ENCODE measurements at regions not wholly inside any gene's neighbourhood (a gene's known extent, or its start where the extent isn't known, plus 50 kb on each side); places are given as distances from the start of the nearest gene placed in this dataset.

- Histone ChIP-seq H3K36me3 (ENCODE audit: control insufficient read depth, insufficient read depth, low read length) (no peaks in the 10 kb centered on the region), H3K27me3 (ENCODE audit: control insufficient read depth, insufficient read depth, low read length) (no peaks in the 10 kb centered on the region), H3K4me1 (ENCODE audit: control insufficient read depth, insufficient read depth, low read length) (no peaks in the 10 kb centered on the region), H3K9me3 (ENCODE audit: control insufficient read depth, insufficient read depth, low read length) (no peaks in the 10 kb centered on the region), H3K27ac (ENCODE audit: low read length) (no peak overlapping the region), H3K4me3 (ENCODE audit: low read length) (no peak overlapping the region)
- ATAC-seq (no peak), DNase-seq (no peak)
- no peaks in the 10 kb centered on the region for H3K36me3 Mint-ChIP-seq
- no peak overlapping the region for H3K27ac Mint-ChIP-seq
- H3K9me3 Mint-ChIP-seq: peaks cover 0 to 3% of the 10 kb centered on the region in 2 donors
- no peak overlapping the region for H3K4me3 Mint-ChIP-seq
- intact Hi-C loops (cut with micrococcal nuclease): no loop called here
- H3K27me3 Mint-ChIP-seq (ENCODE audit: low read depth in 2 of 2): peaks cover 7 to 37% of the 10 kb centered on the region in 2 donors
- H3K4me1 Mint-ChIP-seq: no peaks in the 10 kb centered on the region
- TF ChIP-seq, protein P1, sequence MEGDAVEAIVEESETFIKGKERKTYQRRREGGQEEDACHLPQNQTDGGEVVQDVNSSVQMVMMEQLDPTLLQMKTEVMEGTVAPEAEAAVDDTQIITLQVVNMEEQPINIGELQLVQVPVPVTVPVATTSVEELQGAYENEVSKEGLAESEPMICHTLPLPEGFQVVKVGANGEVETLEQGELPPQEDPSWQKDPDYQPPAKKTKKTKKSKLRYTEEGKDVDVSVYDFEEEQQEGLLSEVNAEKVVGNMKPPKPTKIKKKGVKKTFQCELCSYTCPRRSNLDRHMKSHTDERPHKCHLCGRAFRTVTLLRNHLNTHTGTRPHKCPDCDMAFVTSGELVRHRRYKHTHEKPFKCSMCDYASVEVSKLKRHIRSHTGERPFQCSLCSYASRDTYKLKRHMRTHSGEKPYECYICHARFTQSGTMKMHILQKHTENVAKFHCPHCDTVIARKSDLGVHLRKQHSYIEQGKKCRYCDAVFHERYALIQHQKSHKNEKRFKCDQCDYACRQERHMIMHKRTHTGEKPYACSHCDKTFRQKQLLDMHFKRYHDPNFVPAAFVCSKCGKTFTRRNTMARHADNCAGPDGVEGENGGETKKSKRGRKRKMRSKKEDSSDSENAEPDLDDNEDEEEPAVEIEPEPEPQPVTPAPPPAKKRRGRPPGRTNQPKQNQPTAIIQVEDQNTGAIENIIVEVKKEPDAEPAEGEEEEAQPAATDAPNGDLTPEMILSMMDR (IDR thresholded peaks at IDR 0.05): no peak
- 87% methylated on average over 5 of the region's 5 CpGs for WGBS (ENCODE audit: insufficient coverage)
These were observed 361.3 kb downstream of the ZNF521 start for GRCh38 chr18:24990671-24991134.

GRCh38 chr18:24991141-24992060 lies 360.6 kb downstream of the ZNF521 start:
- peaks cover 0 to 3% of the 10 kb centered on the region in 2 donors for H3K9me3 Mint-ChIP-seq
- H3K27ac Mint-ChIP-seq: no peak overlapping the region
- H3K9me3 ChIP-seq (ENCODE audit: control insufficient read depth, insufficient read depth, low read length): no peaks in the 10 kb centered on the region
- DNase-seq: no peak
- H3K27me3 ChIP-seq (ENCODE audit: control insufficient read depth, insufficient read depth, low read length): no peaks in the 10 kb centered on the region
- ATAC-seq: no peak
- TF ChIP-seq, protein P1 (IDR thresholded peaks at IDR 0.05): no peak
- H3K4me3 Mint-ChIP-seq: no peak overlapping the region
- no peak overlapping the region for H3K4me3 ChIP-seq (ENCODE audit: low read length)
- peaks cover 3 to 31% of the 10 kb centered on the region in 2 donors for H3K27me3 Mint-ChIP-seq (ENCODE audit: low read depth in 2 of 2)
- intact Hi-C loops (cut with micrococcal nuclease): no loop called here
- WGBS (ENCODE audit: insufficient coverage): 84% methylated on average over 14 of the region's 14 CpGs
- no peaks in the 10 kb centered on the region for H3K36me3 Mint-ChIP-seq
- H3K4me1 ChIP-seq (ENCODE audit: control insufficient read depth, insufficient read depth, low read length): no peaks in the 10 kb centered on the region
- no peaks in the 10 kb centered on the region for H3K4me1 Mint-ChIP-seq
- H3K27ac ChIP-seq (ENCODE audit: low read length): no peak overlapping the region
- H3K36me3 ChIP-seq (ENCODE audit: control insufficient read depth, insufficient read depth, low read length): no peaks in the 10 kb centered on the region

DNA sequence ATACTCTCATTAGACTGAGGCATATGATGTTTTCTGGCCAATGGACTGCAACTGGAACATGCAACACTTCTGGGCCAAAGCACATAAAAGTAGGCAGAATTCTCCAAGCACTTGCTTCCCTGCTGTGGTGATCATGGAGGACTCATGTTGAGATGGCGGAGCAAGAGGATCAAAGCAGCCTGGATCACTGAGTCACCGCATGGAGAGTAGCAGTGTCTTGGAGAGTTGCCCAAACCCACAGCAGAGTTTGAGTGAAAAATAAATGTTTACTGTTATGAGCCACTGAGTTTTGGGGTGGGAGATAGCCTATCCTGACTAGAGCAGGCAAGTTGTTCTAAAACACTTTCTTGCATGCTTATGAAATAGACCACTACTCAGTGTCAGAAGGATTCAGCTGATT lies 359.5 kb downstream of the ZNF521 start:
- intact Hi-C loops (cut with micrococcal nuclease): no loop called here
- TF ChIP-seq, protein P1 (IDR thresholded peaks at IDR 0.05): no peak
- no peaks in the 10 kb centered on the region for H3K4me1 Mint-ChIP-seq

More for the DNA sequence above, 359.5 kb downstream of the ZNF521 start:
- Histone ChIP-seq H3K36me3 (ENCODE audit: control insufficient read depth, insufficient read depth, low read length) (no peaks in the 10 kb centered on the region), H3K4me3 (ENCODE audit: low read length) (no peak overlapping the region), H3K9me3 (ENCODE audit: control insufficient read depth, insufficient read depth, low read length) (no peaks in the 10 kb centered on the region), H3K27ac (ENCODE audit: low read length) (no peak overlapping the region), H3K4me1 (ENCODE audit: control insufficient read depth, insufficient read depth, low read length) (no peaks in the 10 kb centered on the region), H3K27me3 (ENCODE audit: control insufficient read depth, insufficient read depth, low read length) (no peaks in the 10 kb centered on the region)
- DNase-seq (no peak), ATAC-seq (no peak)
- Mint-ChIP-seq H3K4me3 (no peak overlapping the region), H3K27me3 (ENCODE audit: low read depth in 2 of 2) (peaks cover 2 to 28% of the 10 kb centered on the region in 2 donors), H3K27ac (no peak overlapping the region), H3K9me3 (peaks cover 0 to 3% of the 10 kb centered on the region in 2 donors), H3K36me3 (no peaks in the 10 kb centered on the region)
- 94% methylated on average over 2 of the region's 2 CpGs for WGBS (ENCODE audit: insufficient coverage)
